GM18907 (cell line): ENCODE measurements at regions not wholly inside any gene's neighbourhood (a gene's known extent, or its start where the extent isn't known, plus 50 kb on each side); places are given as distances from the start of the nearest gene placed in this dataset.
"Not testable (repeated sequence)": the region's sequence is repeated elsewhere in the genome, so short reads cannot be mapped to it uniquely, and the experiment has no call there.

Source experiments
- ATAC-seq: cut with Tn5 transposase; IDR thresholded peaks from one replicate; pipeline ENCODE4 v1.9.1; 2021; ENCODE audit warnings: mild to moderate bottlenecking, moderate library complexity; ENCODE audit not compliant: unreplicated experiment

DNA sequence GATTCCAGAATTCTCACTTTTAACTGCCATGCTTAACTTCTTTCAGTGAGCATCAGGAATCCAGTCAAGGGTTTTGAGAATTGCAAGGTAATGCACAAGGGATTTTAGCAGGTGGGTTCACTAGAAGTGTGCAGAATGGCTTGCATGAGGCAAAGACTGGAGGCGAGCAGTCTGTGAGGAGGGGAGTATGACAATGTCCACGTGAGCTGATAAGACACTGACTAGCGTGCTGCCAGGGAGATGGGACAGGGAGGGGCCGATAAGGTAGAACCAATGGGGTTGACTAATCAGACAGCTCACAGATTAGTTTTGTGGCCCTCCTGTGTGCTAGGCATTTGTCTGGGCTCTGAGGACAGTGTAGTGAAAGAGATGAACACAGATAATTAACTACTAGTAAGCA, 102.0 kb upstream of the DAZL start:
- ATAC-seq: no peak

DNA sequence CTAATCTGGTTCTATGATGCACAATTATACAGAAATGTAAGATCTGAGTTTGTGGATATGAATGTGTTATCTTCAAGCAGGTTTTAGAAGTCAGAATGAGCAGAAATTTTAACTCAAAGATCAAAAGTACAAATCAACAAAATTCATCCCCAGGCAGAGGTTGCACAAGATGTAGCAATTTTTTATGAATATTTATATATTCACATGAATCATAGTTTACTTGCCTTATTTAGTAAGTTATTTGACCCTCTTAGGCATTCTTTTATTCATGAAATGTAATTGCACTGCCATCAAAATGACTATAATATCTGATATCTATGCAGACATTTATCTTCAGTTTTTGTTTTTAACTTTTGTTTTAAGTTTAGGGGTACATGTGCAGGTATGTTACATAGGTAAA, 103.1 kb upstream of the DAZL start:
- ATAC-seq: no peak

DNA sequence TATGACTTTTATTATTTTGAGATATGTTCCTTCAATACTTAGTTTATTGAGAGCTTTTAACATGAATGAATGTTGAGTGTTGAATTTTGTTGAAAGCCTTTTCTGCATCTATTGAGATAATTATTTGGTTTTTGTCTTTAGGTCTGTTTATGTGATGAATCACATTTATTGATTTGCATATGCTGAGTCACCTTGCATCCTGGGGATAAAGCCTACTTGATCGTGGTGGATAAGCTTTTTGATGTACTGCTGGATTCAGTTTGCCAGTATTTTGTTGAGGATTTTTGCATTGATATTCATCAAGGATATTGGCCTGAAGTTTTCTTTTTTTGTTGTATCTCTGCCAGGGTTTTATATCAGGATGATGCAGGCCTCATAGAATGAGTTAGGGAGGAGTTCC, 106.5 kb upstream of the DAZL start:
- not testable (repeated sequence) for ATAC-seq

DNA sequence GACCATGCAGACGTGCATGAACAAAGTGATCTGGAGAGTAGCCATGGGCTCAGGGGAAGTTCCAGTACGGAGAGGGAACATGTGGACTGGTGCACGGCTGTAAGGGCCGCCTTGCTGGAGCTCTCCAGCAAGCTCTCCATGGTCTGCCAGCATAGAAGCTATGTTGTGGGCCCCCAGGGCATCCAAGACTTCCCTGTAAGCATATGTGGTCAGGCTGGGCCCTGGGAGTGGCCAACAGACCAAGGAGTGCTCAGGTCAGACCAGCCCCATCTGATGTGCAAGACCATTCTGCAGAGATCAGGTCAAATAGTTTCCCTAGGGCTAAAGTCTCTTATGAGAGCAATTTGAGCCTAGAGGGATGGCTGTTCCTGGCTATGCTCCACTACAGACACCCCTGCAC, 110.1 kb upstream of the DAZL start:
- no peak for ATAC-seq

DNA sequence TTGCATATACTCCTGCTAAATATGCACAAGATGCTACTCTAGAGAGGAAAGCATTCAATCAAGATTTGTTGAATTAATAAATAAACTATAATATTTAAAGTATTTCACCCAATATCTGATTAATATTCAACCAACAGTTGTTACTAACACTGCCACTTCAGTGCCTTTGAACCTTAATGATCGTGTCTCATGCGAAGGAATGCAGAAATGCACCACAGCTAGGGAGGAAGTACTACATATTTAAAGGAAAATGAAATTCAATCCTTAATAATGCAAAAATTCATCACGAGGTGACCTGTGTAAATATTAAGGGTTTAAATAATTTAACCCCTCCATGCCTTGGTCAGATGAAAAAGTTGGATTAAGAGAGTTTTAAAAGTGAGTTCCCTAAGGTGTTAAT, 114.2 kb upstream of the DAZL start:
- no peak for ATAC-seq

DNA sequence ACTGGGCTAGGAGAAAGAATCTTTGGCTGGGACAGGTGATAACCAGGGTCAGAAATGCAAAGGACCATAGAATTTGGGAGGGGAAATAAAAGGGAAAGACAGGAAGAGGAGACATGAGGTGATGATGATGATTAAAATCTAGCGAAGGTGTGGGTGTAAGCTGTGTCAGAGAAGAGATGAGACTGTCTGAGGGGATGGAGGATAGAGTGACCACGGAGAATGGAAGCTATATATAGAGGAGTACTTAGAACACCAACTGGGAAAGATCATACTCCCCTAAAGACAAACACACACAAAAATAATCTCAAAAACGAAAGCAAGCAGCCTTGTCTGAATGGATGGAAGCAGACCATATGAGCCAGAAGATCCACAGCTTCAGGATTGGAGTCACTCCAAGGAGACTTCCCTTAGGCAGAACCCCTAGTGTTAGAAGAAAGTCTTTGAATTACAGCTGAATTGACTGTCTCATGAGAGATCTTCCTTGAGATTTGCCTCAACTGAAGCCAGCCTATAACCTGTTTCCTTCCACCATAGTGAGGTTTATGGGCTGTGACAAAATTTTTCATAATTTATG, 115.2 kb upstream of the DAZL start:
- no peak for ATAC-seq

DNA sequence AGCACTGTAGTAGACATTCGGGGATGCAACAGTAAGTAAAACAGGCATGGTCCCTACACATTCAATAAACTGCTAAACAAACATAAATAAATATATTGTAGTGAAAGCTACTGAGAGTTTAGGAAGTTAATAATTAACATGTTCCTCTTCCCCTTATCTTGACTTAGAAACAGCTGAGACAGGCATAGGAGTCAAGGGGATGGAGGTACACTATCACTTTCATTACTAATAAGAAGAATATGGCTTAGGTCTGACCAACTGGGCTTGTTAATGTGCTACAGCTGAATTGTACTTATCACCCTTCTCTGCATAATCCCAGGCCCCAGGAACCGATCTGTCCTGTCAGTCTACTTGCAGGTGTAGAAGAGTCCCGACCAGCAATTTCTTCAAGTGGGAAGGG, 116.3 kb upstream of the DAZL start:
- ATAC-seq: no peak

DNA sequence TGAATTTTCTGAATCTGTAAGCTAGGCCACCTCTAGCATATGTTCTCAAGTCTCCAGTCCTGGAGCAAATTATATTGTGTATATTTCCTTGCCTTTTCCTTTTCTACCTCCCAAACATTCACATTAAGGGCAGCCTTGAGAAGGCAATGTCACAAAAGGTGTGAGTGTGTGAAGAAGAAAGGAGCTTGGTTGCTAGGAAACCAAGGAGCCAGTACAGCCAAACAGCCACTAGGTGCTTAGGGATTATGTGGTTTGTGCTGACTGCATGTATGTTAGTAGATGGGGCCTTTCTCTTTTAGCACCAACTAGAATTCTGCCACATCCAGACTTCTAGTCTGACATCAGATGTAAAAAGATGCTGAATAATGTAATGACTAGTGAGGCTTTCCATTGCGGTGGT, 118.8 kb upstream of the DAZL start:
- no peak for ATAC-seq

DNA sequence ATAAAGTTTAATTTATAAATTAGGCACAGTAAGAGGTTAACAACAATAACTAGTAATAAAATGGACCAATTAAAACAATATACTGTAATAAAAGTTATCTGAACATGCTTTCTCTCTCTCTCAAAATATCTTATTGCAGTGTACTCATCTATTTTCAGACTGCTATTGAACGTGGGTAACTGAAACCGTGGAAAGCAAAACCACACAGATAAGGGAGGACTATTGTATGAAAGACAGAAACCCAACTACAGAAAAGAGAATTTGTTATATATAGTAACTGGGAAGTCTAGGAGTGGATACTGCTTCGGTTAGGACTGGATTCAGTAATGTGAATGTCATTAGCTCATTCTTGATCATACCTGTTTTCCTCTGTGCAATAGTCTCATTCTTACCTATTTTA, 119.3 kb upstream of the DAZL start:
- ATAC-seq: no peak

DNA sequence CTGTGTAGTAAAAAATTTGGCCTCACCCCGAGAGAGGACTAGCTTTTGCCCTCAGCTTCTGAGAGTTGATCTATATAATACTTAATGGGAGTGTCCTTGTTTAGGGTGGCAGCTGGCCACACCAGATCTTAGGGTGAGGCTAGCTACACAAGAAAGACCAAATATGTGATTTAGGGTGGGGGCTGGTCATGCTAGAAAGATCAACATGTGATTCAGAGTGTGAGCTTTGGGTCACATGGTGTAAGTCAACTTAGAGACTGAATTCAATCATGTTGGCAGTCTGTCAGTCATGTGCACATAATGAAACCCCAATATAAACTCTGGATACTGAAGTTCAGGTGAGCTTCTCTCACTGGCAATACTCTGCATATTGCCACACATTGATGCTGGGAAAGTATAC, 120.7 kb upstream of the DAZL start:
- no peak for ATAC-seq

DNA sequence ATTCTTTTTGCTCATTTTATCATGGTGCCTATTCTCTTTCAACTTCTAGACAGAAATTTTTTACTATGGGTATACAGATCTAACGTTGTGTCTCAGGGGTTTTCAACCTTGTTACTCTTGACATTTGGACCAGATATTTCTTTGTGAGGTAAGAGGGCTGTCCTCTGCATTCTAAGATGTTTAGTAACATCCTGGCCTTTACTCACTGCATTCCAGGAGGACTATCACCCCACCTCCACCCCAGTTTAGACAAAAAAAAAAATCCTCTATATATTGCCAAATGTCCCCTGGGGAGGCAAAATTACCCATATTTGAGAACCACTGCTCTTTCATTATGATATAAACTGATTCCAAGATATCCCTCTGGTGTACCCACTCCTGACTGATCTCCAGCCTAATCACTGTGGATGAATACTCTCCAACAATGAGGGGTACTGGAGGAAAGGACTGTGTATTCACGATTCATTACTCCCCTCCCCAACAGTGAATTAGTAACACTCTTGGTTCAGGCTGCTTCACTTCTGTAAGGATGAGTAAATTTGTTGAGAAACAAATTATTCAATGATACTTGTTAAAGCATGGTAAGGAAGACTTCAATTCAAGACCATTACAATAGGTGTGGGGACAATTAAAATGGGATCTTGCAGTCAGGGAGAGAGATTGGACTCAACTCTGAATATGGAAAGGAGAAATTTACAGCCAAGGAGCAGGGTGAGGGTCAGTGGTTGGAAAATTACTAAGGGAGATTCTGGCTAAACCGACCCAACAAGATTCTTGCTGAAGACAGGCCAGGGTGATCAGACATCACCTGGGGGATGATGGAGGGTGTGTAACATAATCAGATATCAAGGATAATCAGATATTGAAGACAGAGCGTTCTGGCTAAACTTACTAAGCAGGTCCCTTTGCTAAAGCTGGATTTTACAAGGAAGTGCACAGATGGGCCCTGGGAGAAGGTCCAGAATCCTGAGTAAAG, 123.8 kb upstream of the DAZL start:
- no peak for ATAC-seq

DNA sequence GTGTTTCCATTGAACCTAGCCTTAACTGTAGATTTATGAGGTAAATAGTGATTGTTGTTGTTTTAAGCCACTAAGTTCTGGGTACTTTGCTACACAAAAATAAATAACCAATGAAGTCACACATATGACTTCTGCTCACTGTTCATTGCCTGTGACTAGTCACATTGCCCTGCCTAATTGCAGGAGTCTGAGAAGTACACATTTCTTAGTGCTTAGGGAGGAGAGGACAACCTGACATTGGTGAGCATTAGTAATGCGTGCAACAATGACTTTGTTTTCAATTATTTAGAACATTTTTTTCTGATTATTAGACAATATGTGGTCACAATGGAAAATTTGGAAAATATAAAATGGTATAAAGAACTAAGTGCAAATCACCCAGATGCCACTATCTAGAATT, 133.2 kb upstream of the DAZL start:
- no peak for ATAC-seq

DNA sequence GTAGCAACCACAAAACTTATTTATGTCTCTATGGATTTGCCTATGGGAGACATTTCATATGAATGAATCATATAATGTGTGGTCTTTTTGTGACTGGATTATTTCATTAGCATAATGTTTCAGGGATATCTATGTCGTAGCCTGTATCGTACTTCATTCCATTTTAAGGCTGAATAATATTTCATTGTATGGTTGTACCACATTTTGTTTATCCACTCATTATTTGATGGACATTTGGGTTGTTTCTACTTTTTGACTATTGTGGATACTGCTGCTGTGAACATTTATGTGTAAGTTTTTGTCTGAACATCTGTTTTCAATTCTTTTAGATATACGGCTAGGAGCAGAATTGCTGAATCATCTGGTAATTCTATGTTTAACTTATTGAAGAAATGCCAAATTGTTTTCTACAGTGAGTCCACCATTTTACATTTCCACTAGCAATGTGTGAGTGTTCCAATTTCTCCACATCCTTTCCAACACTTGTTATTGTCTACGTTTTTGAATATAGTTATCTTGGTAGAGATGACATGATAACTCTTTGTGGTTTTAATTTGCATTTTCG, 134.4 kb upstream of the DAZL start:
- ATAC-seq: no peak

DNA sequence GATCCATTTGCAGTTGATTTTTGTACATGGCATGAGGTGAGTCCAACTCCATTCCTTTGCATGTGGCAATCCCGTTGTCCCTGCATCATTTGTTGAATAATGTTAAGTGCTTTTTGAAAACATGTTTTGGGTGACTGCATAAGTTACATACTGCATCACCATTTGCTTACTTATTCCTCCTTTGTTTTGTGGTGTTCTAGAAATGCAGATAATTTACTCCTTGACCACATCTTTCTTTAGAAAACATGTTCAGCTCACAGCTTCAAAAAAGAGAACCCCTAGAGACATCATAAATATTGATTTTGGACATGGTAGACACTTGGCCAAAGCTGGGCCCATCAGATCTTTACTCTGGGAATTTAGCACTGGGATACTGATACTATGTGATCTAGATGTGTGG, 135.3 kb upstream of the DAZL start:
- no peak for ATAC-seq

DNA sequence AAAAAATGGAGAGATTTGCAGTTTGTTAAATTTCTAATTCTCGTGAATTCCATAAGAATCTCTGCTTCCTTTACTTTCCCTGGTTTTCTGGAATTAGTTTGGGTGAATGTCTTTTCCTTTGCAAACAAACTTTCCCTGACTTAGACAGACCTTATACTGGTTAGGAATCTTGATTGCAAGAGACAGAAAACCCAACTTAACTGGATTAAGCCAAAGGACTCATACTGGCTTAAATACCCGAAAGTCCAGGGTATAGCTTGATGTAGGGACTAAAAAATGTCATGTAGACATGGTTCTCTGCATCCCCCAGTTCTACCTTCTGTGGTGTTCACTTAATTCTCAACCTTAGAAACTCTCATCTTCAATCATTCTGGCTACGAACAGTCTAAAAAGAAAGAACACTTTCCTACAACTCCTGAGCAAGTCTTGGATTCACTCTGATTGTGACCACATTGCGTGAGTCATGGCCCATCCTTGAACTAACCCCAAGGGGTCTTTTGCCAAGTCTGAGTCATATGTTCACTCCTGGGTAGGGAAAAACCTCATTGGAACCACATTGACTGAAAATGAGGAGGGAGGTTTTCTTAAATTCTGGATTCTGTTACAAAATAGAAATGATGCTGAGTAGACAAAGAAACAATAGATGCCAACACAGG, 136.0 kb upstream of the DAZL start:
- ATAC-seq: no peak

DNA sequence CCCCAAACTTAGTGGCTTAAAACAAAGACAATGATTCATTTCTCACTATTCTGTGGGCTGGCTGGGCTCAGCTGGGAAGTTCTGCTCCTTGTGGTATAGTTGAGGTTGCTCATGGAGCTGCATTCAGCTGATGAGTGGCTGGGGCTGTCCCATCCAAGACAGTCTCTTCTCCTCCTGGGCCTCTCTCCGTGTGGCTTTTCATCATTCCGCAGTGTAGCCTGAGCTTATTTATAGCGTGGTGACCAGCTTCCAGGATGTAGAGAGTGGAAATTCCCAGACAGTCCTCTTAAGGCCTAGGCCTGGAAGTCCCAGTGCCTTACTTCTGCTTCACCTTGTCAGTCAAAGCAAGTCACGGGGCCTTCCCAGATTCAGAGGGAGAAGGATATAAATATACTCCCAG, 136.7 kb upstream of the DAZL start:
- no peak for ATAC-seq

DNA sequence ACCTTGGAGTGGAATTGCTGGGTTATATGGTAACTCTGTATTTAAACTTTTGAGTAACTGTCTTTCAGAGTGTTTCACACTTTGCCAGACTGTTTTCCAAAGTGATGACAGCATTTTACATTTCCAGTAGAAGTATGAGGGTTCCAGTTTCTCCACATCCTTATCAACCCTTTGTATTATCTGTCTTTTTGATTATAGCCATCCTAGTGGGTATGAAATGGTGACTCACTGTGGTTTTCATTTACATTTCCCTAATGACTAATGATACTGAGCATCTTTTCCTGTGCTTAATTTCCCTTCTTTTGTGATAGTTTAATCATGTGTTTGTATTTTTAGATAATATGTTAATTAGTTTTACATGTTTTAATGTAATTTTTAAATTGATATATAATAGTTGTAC, 138.1 kb upstream of the DAZL start:
- ATAC-seq: no peak

DNA sequence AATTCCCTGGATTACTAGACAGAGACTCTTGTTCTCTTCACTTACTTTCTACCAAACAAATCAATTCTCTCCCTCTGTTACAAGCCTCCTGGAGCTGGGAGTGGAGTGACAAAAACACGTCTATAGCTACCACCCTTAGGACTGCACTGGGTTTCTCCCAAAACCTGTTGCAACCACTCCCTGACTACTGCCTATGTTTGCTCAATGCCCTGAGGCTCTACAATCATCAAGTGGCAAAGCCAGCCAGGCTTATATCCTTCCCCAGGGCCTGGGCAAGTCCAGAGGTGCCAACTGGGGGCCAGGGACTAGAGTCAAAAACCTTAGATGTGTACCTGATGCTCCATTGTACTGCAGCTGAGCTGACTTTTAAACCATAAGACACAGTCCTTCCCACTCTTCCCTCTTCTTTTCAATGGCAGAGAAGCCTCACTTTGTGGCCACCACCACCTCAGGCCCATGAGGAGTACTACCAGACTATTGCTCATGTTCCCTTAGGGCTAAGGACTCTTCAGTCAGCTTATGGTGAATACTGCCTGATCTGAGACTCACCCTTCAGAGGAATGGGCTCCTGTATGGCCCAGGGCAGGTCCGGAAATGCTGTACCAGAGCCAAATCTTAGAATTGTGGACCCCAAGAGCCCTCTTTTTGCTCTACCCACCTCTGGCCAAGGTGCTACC, 125.4 kb upstream of the PLCL2 start:
- ATAC-seq: no peak

DNA sequence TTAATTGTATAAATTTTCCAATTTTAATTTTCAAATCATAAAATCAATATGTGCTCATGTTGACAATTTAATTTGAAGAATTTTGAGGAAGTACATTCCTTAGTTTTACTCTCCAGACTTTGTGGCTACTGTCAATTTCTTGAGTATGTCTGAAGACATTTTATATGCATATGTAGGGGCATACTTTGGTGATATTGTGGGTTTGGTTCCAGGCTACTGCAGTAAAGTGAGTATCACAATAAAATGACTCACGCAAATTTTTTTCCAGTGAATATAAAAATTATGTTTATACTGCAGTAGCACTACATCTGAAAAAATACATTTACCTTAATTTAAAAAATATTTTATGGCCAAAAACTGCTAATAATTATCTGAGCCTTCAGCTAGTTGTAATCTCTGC, 123.2 kb upstream of the PLCL2 start:
- ATAC-seq: no peak

DNA sequence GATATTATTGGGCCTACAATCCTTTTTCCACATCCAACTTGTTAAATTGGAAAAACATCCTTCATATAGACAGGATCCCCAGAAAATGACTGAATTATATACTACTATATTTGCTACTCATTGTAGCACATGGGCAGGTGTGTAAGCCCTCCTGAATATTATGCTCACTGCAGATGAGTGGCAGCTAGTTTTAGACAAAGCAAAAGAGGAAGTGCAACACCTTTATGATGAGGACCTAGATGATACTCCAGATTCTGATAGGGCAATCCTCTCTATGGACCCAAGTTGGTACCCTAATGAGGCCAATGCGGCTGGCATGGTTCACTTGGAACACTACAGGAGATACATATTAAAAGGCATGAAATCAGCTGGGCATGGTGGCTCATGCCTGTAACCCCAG, 119.1 kb upstream of the PLCL2 start:
- ATAC-seq: no peak

DNA sequence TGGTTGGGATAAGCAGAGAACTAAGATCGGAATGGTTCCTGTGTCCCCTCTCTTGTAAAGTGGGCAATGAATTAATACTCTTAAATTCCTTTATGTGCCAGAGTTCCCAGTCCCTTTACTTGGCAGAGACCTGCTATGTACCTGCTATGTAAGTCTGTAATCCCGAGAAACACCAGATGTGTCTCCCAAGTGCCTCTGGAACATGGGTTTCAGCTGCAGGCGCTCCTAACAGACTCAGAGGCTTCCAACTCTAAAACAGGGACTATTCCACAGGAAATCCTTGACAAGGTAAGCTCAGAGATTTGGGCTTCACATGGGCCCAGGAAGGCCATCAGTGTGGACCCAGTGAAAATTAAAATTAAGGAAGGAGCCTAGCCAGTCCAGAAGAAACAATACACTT, 117.7 kb upstream of the PLCL2 start:
- ATAC-seq: no peak
